Smooth muscle cell (in vitro differentiated cells): ENCODE measurements at regions not wholly inside any gene's neighbourhood (a gene's known extent, or its start where the extent isn't known, plus 50 kb on each side); places are given as distances from the start of the nearest gene placed in this dataset.

ENCODE experiments used
- DNase-seq: peaks from one replicate; lab custom pipeline; 2025; ENCODE audit not compliant: unreplicated experiment; lab: John Stamatoyannopoulos, UW
- H2AFZ ChIP-seq: fragments of 200-600 bp; sonication (generic); 2 replicates; pipeline ENCODE4 v1.6.0; 2016; ENCODE audit warnings: antibody characterized with exemption, low read depth, mild to moderate bottlenecking
- H3F3A ChIP-seq: fragments of 200-600 bp; sonication (generic); 2 replicates; pipeline ENCODE4 v1.6.0; 2017; ENCODE audit warnings: antibody characterized with exemption, low read depth
- H3K27ac ChIP-seq: fragments of 200-600 bp; sonication (generic); 2 replicates; pipeline ENCODE4 v1.5.1; 2016; ENCODE audit warnings: low read depth, mild to moderate bottlenecking
- H3K27me3 ChIP-seq: fragments of 200-600 bp; sonication (generic); 2 replicates; pipeline ENCODE4 v1.6.1; 2016; ENCODE audit warnings: low read depth, mild to moderate bottlenecking
- H3K36me3 ChIP-seq: fragments of 200-600 bp; sonication (generic); 2 replicates; pipeline ENCODE4 v1.5.1; 2016; ENCODE audit warnings: low read depth
- H3K4me1 ChIP-seq: fragments of 200-600 bp; sonication (generic); 2 replicates; pipeline ENCODE4 v1.5.1; 2016; ENCODE audit warnings: low read depth
- H3K4me2 ChIP-seq: fragments of 200-600 bp; sonication (generic); 2 replicates; pipeline ENCODE4 v1.6.0; 2016; ENCODE audit warnings: mild to moderate bottlenecking
- H3K4me3 ChIP-seq: fragments of 200-600 bp; sonication (generic); 2 replicates; pipeline ENCODE4 v1.5.1; 2016; ENCODE audit warnings: mild to moderate bottlenecking
- H3K79me2 ChIP-seq: fragments of 200-600 bp; sonication (generic); 2 replicates; pipeline ENCODE4 v1.6.0; 2016; ENCODE audit warnings: low read depth, mild to moderate bottlenecking
- H3K9ac ChIP-seq: fragments of 200-600 bp; sonication (generic); 2 replicates; pipeline ENCODE4 v1.6.0; 2016; ENCODE audit warnings: low read depth
- H3K9me3 ChIP-seq: fragments of 200-600 bp; sonication (generic); replicated peaks from 2 replicates; pipeline ENCODE4 v1.5.1; 2016; ENCODE audit warnings: low read depth
- H4K20me1 ChIP-seq: fragments of 200-600 bp; sonication (generic); 2 replicates; pipeline ENCODE4 v1.6.0; 2016; ENCODE audit warnings: low read depth
- CTCF ChIP-seq: fragments of 200-600 bp; sonication (generic); IDR thresholded peaks from 2 replicates; pipeline ENCODE4 v1.5.1; 2017; ENCODE audit warnings: borderline replicate concordance, mild to moderate bottlenecking, antibody characterized with exemption; ENCODE audit not compliant: insufficient read depth, poor library complexity, severe bottlenecking
- WGBS: methylation state at CpG from one replicate; pipeline ENCODE4 v1.1.7; 2016; ENCODE audit warnings: low lambda C conversion rate; 5-methylcytosine and 5-hydroxymethylcytosine counted together

GRCh38 chr1:101730559-101730958, 266.2 kb downstream of the OLFM3 start:
- no peak overlapping the region for H2AFZ ChIP-seq
- no peaks in the 10 kb centered on the region for H3K36me3 ChIP-seq
- no peaks in the 10 kb centered on the region for H3K4me1 ChIP-seq
- no peaks in the 10 kb centered on the region for H4K20me1 ChIP-seq
- no peak overlapping the region for H3K27ac ChIP-seq
- 89% methylated on average over 2 of the region's 2 CpGs for WGBS
- no peaks in the 10 kb centered on the region for H3K27me3 ChIP-seq
- H3F3A ChIP-seq, result no peaks in the 10 kb centered on the region
- TF ChIP-seq CTCF, result no peak
- H3K9me3 ChIP-seq, result no peaks in the 10 kb centered on the region
- H3K79me2 ChIP-seq, result no peaks in the 10 kb centered on the region
- H3K9ac ChIP-seq, result no peak overlapping the region
- DNase-seq, result no peak
- H3K4me3 ChIP-seq, result no peak overlapping the region
- H3K4me2 ChIP-seq, result no peak overlapping the region

GRCh38 chr1:101732261-101732660, 264.5 kb downstream of the OLFM3 start:
- Histone ChIP-seq H3K27me3 (no peaks in the 10 kb centered on the region), H4K20me1 (no peaks in the 10 kb centered on the region), H3K4me3 (no peak overlapping the region), H3K36me3 (no peaks in the 10 kb centered on the region), H2AFZ (no peak overlapping the region), H3K9ac (no peak overlapping the region), H3K79me2 (no peaks in the 10 kb centered on the region), H3F3A (no peaks in the 10 kb centered on the region), H3K9me3 (no peaks in the 10 kb centered on the region), H3K27ac (no peak overlapping the region), H3K4me1 (no peaks in the 10 kb centered on the region), H3K4me2 (no peak overlapping the region)
- 91% methylated on average over 2 of the region's 2 CpGs for WGBS
- TF ChIP-seq CTCF, result no peak
- DNase-seq, result no peak

GRCh38 chr1:101733340-101733739, 263.4 kb downstream of the OLFM3 start:
- Histone ChIP-seq H3K4me1 (no peaks in the 10 kb centered on the region), H3K36me3 (no peaks in the 10 kb centered on the region), H3K4me2 (no peak overlapping the region), H3K9ac (no peak overlapping the region), H3K4me3 (no peak overlapping the region), H2AFZ (no peak overlapping the region), H3K27me3 (no peaks in the 10 kb centered on the region), H4K20me1 (no peaks in the 10 kb centered on the region), H3F3A (no peaks in the 10 kb centered on the region), H3K9me3 (no peaks in the 10 kb centered on the region), H3K79me2 (no peaks in the 10 kb centered on the region), H3K27ac (no peak overlapping the region)
- DNase-seq, result no peak
- no peak for TF ChIP-seq CTCF

GRCh38 chr1:101738475-101738874, 258.3 kb downstream of the OLFM3 start:
- Histone ChIP-seq H3K36me3 (no peaks in the 10 kb centered on the region), H3K9ac (no peak overlapping the region), H3K9me3 (no peaks in the 10 kb centered on the region), H3K79me2 (no peaks in the 10 kb centered on the region), H3K27me3 (no peaks in the 10 kb centered on the region), H2AFZ (no peak overlapping the region), H3K4me3 (no peak overlapping the region), H3K27ac (no peak overlapping the region), H3K4me1 (no peaks in the 10 kb centered on the region), H4K20me1 (no peaks in the 10 kb centered on the region), H3F3A (no peaks in the 10 kb centered on the region), H3K4me2 (no peak overlapping the region)
- WGBS, result 91% methylated on average over 1 of the region's 1 CpG
- no peak for TF ChIP-seq CTCF
- DNase-seq, result no peak
